ENCODE measurements at regions not wholly inside any gene's neighbourhood (a gene's known extent, or its start where the extent isn't known, plus 50 kb on each side); places are given as distances from the start of the nearest gene placed in this dataset.

GRCh38 chr5:111645303-111645838 lies 111.6 kb downstream of the NREP start:
- TF ChIP-seq CTCF (conservative IDR thresholded peaks at IDR 0.05; ENCODE audit: low read depth, low read length) (no peak), USF2 (IDR thresholded peaks at IDR 0.05; ENCODE audit: low read depth, low read length) (no peak), POLR2A (IDR thresholded peaks at IDR 0.05; ENCODE audit: low read depth, low read length) (no peak)

Data from IMR-90 (cell line).